WTC11 (cell line): ENCODE measurements at regions not wholly inside any gene's neighbourhood (a gene's known extent, or its start where the extent isn't known, plus 50 kb on each side); places are given as distances from the start of the nearest gene placed in this dataset.

Experiments used
- ATAC-seq: fragments of 200-7000 bp; cut with Tn5 transposase; 2 replicates; pipeline ENCODE4 v1.10.0; 2021; ENCODE audit warnings: mild to moderate bottlenecking, moderate library complexity
- CTCF ChIA-PET: fragments of 300-600 bp; sonication (Branson Sonifier 250); formaldehyde crosslinking; loops from one replicate; lab custom pipeline; 2021; ENCODE audit warnings: antibody characterized with exemption; lab: Charles Lee
- POLR2A ChIA-PET: fragments of 350-600 bp; sonication (Branson Sonifier 250); formaldehyde crosslinking; loops from one replicate; lab custom pipeline; 2021; ENCODE audit warnings: antibody characterized with exemption; lab: Charles Lee
- DNase-seq: peaks from one replicate; pipeline ENCODE4 v3.0.0; 2021; ENCODE audit warnings: low spot score
- H3K27ac Mint-ChIP-seq: 2 replicates; pipeline ENCODE4 v1.8.0; 2021; ENCODE audit warnings: mixed read lengths
- H3K27me3 Mint-ChIP-seq: 2 replicates; pipeline ENCODE4 v1.8.0; 2021; ENCODE audit warnings: low read depth, mild to moderate bottlenecking, moderate library complexity, mixed read lengths
- H3K36me3 Mint-ChIP-seq: 2 replicates; pipeline ENCODE4 v1.8.0; 2021; ENCODE audit warnings: mixed read lengths
- H3K4me1 Mint-ChIP-seq: 2 replicates; pipeline ENCODE4 v1.8.0; 2022; ENCODE audit warnings: mixed read lengths
- H3K4me3 Mint-ChIP-seq: 2 replicates; pipeline ENCODE4 v1.8.0; 2021; ENCODE audit warnings: mild to moderate bottlenecking, moderate library complexity, mixed read lengths
- H3K9me3 Mint-ChIP-seq: 2 replicates; pipeline ENCODE4 v1.8.0; 2021; ENCODE audit warnings: mixed read lengths
- CBFB ChIP-seq: sonication (generic); formaldehyde crosslinking; IDR thresholded peaks from 2 replicates; pipeline ENCODE4 v1.8.1; 2022; ENCODE audit warnings: mild to moderate bottlenecking, low read depth, missing genetic modification reagents
- CREB1 ChIP-seq: sonication (generic); formaldehyde crosslinking; IDR thresholded peaks from 2 replicates; pipeline ENCODE4 v1.8.0; 2023; ENCODE audit warnings: mild to moderate bottlenecking, missing genetic modification reagents
- E2F5 ChIP-seq: sonication (generic); formaldehyde crosslinking; IDR thresholded peaks from 2 replicates; pipeline ENCODE4 v1.8.1; 2022; ENCODE audit warnings: mild to moderate bottlenecking, moderate library complexity, missing genetic modification reagents
- ESRRA ChIP-seq: sonication (generic); formaldehyde crosslinking; IDR thresholded peaks from 2 replicates; pipeline ENCODE4 v1.8.1; 2022; ENCODE audit warnings: mild to moderate bottlenecking, missing genetic modification reagents, borderline replicate concordance
- ETV6 ChIP-seq: sonication (generic); formaldehyde crosslinking; IDR thresholded peaks from 2 replicates; pipeline ENCODE4 v1.8.1; 2022; ENCODE audit warnings: mild to moderate bottlenecking, missing genetic modification reagents
- FOXJ3 ChIP-seq: sonication (generic); formaldehyde crosslinking; IDR thresholded peaks from 2 replicates; pipeline ENCODE4 v1.9.0; 2021; ENCODE audit warnings: missing genetic modification reagents, mild to moderate bottlenecking, borderline replicate concordance
- FOXP1 ChIP-seq: sonication (generic); formaldehyde crosslinking; IDR thresholded peaks from 2 replicates; pipeline ENCODE4 v1.8.0; 2022; ENCODE audit warnings: missing genetic modification reagents, mild to moderate bottlenecking, moderate library complexity, borderline replicate concordance
- GABPB1 ChIP-seq: sonication (generic); formaldehyde crosslinking; IDR thresholded peaks from 2 replicates; pipeline ENCODE4 v1.8.1; 2023; ENCODE audit warnings: mild to moderate bottlenecking, missing genetic modification reagents
- GTF2I ChIP-seq: fragments of 250-450 bp; sonication (Bioruptor Pico); conservative IDR thresholded peaks from 2 replicates; pipeline ENCODE4 v1.4.0; 2021; ENCODE audit warnings: mild to moderate bottlenecking
- NR2C2 ChIP-seq: sonication (generic); formaldehyde crosslinking; IDR thresholded peaks from 2 replicates; pipeline ENCODE4 v1.8.0; 2022; ENCODE audit warnings: mild to moderate bottlenecking, missing genetic modification reagents
- NR3C1 ChIP-seq: sonication (generic); formaldehyde crosslinking; conservative IDR thresholded peaks from 2 replicates; pipeline ENCODE4 v1.8.1; 2023; ENCODE audit warnings: low read depth, mild to moderate bottlenecking, missing genetic modification reagents
- PREB ChIP-seq: sonication (generic); formaldehyde crosslinking; IDR thresholded peaks from 2 replicates; pipeline ENCODE4 v1.8.1; 2022; ENCODE audit warnings: mild to moderate bottlenecking, missing genetic modification reagents, moderate library complexity, borderline replicate concordance
- SMAD3 ChIP-seq: sonication (generic); formaldehyde crosslinking; IDR thresholded peaks from 2 replicates; pipeline ENCODE4 v1.8.0; 2022; ENCODE audit warnings: missing genetic modification reagents, mild to moderate bottlenecking, borderline replicate concordance
- STAT6 ChIP-seq: sonication (generic); formaldehyde crosslinking; conservative IDR thresholded peaks from 2 replicates; pipeline ENCODE4 v1.8.1; 2023; ENCODE audit warnings: mild to moderate bottlenecking, low read depth, missing genetic modification reagents, moderate library complexity
- TEAD4 ChIP-seq: sonication (generic); formaldehyde crosslinking; IDR thresholded peaks from 2 replicates; pipeline ENCODE4 v1.8.0; 2022; ENCODE audit warnings: mild to moderate bottlenecking, missing genetic modification reagents
- TP53 ChIP-seq: sonication (generic); formaldehyde crosslinking; IDR thresholded peaks from 2 replicates; pipeline ENCODE4 v1.8.1; 2023; ENCODE audit warnings: mild to moderate bottlenecking, missing genetic modification reagents
- USF1 ChIP-seq: sonication (generic); formaldehyde crosslinking; IDR thresholded peaks from 2 replicates; pipeline ENCODE4 v1.8.0; 2022; ENCODE audit warnings: mild to moderate bottlenecking, missing genetic modification reagents
- ZBTB21 ChIP-seq: sonication (generic); formaldehyde crosslinking; IDR thresholded peaks from 2 replicates; pipeline ENCODE4 v1.8.1; 2023; ENCODE audit warnings: mild to moderate bottlenecking, missing genetic modification reagents, borderline replicate concordance
- ZNF138 ChIP-seq: sonication (generic); formaldehyde crosslinking; conservative IDR thresholded peaks from 2 replicates; pipeline ENCODE4 v1.8.1; 2022; ENCODE audit warnings: mild to moderate bottlenecking, moderate library complexity, missing genetic modification reagents
- ZNF232 ChIP-seq: sonication (generic); formaldehyde crosslinking; IDR thresholded peaks from 2 replicates; pipeline ENCODE4 v1.8.0; 2022; ENCODE audit warnings: mild to moderate bottlenecking, missing genetic modification reagents
- TF ChIP-seq, protein P1 (sequence below): sonication (generic); formaldehyde crosslinking; conservative IDR thresholded peaks from 2 replicates; pipeline ENCODE4 v1.8.1; 2022; ENCODE audit warnings: mild to moderate bottlenecking, missing genetic modification reagents
- TF ChIP-seq, protein P2 (sequence below): sonication (generic); formaldehyde crosslinking; IDR thresholded peaks from 2 replicates; pipeline ENCODE4 v1.8.1; 2022; ENCODE audit warnings: low read depth, mild to moderate bottlenecking, moderate library complexity, missing genetic modification reagents, borderline replicate concordance
- TF ChIP-seq, protein P3 (sequence below): sonication (generic); formaldehyde crosslinking; IDR thresholded peaks from 2 replicates; pipeline ENCODE4 v1.8.1; 2022; ENCODE audit warnings: missing genetic modification reagents, borderline replicate concordance

DNA sequence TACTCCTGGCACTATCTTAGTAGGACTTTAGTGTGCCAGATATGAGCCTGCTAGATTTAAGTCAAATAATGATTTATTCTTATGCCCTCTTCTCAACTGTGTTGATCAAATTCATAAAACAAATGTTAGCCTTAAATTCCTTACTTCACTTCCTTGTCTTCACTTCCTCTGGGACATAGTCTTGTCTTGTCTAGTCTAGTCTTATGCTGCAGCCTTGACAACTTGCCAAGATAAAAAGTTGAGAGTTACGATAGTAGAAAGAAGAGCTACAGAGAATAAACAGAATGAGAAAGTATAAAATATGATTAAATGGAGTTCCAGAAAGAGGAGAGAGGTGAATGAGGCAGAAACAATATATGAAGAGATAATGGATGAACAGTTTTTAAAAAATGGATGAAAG, 378.1 kb downstream of the DAD1 start:
- Mint-ChIP-seq H3K27ac (no peak overlapping the region), H3K9me3 (peaks cover 9% of the 10 kb centered on the region), H3K4me3 (no peak overlapping the region), H3K27me3 (no peaks in the 10 kb centered on the region), H3K4me1 (no peaks in the 10 kb centered on the region), H3K36me3 (no peaks in the 10 kb centered on the region)
- ATAC-seq (no peak), DNase-seq (no peak)
- ChIA-PET POLR2A (no interaction called here), CTCF (no interaction called here)
- TF ChIP-seq CREB1 (no peak), GTF2I (CRISPR knock-in tag) (no peak), E2F5 (CRISPR knock-in tag) (no peak), TP53 (no peak), CBFB (CRISPR knock-in tag) (no peak), ZNF232 (CRISPR knock-in tag) (no peak), ZBTB21 (CRISPR knock-in tag) (no peak), ESRRA (no peak), ZNF138 (CRISPR knock-in tag) (no peak), FOXJ3 (CRISPR knock-in tag) (no peak), SMAD3 (CRISPR knock-in tag) (no peak)
- TF ChIP-seq, protein P1, sequence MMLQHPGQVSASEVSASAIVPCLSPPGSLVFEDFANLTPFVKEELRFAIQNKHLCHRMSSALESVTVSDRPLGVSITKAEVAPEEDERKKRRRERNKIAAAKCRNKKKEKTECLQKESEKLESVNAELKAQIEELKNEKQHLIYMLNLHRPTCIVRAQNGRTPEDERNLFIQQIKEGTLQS (CRISPR knock-in tag), result no peak
- TF ChIP-seq, protein P2, sequence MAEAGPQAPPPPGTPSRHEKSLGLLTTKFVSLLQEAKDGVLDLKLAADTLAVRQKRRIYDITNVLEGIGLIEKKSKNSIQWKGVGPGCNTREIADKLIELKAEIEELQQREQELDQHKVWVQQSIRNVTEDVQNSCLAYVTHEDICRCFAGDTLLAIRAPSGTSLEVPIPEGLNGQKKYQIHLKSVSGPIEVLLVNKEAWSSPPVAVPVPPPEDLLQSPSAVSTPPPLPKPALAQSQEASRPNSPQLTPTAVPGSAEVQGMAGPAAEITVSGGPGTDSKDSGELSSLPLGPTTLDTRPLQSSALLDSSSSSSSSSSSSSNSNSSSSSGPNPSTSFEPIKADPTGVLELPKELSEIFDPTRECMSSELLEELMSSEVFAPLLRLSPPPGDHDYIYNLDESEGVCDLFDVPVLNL (CRISPR knock-in tag), result no peak

DNA sequence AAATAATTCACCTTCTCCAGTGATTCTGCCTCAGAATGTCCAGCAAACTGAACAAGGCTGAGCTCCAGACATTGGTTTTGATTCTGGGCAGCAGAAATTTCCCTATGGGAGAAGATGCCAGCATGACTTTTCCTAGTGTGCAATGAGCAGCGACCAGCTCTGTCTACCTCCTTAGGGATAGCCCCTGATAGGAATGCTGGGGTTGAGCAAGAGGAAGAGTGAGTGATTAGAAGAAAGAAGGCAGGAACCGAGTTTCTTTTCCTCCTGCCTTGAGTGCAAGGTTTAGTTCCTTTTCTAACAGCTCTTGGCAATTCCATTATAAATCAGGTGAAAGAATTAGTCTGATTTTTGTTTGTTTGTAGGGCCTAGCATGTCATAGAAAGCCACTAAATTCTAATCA, 379.0 kb downstream of the DAD1 start:
- no peaks in the 10 kb centered on the region for H3K4me1 Mint-ChIP-seq

DNA sequence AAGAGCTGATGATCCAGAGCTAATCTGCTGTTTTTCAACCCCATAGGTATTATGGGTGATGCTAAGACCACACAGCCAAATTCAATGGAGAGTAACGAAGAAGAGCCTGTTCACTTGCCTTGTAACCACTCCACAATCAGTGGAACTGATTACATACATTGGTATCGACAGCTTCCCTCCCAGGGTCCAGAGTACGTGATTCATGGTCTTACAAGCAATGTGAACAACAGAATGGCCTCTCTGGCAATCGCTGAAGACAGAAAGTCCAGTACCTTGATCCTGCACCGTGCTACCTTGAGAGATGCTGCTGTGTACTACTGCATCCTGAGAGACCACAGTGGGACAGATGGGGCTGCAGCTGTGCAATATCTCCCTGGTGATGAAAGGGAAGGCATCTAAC, 386.0 kb downstream of the DAD1 start:
- no peak for DNase-seq
- ATAC-seq, result no peak
- H3K4me1 Mint-ChIP-seq, result no peaks in the 10 kb centered on the region
- H3K9me3 Mint-ChIP-seq, result peaks cover 29% of the 10 kb centered on the region
- no peak overlapping the region for H3K4me3 Mint-ChIP-seq
- peaks cover 17% of the 10 kb centered on the region for H3K36me3 Mint-ChIP-seq
- H3K27me3 Mint-ChIP-seq, result peaks cover 3% of the 10 kb centered on the region; the same call in 1 of the 2 replicates
- ChIA-PET CTCF (interaction anchor here (0.7 to 1.5 kb wide), 3 partner anchors 23 to 172 kb away, joined by 4 to 6 read pairs (median 4); no protein-coding TSS in a partner anchor), POLR2A (no interaction called here)
- H3K27ac Mint-ChIP-seq, result no peak overlapping the region
- TF ChIP-seq NR3C1, result no peak
- no peak for TF ChIP-seq FOXP1
- TF ChIP-seq USF1, result no peak
- TF ChIP-seq PREB (CRISPR knock-in tag), result no peak
- TF ChIP-seq, protein P3, sequence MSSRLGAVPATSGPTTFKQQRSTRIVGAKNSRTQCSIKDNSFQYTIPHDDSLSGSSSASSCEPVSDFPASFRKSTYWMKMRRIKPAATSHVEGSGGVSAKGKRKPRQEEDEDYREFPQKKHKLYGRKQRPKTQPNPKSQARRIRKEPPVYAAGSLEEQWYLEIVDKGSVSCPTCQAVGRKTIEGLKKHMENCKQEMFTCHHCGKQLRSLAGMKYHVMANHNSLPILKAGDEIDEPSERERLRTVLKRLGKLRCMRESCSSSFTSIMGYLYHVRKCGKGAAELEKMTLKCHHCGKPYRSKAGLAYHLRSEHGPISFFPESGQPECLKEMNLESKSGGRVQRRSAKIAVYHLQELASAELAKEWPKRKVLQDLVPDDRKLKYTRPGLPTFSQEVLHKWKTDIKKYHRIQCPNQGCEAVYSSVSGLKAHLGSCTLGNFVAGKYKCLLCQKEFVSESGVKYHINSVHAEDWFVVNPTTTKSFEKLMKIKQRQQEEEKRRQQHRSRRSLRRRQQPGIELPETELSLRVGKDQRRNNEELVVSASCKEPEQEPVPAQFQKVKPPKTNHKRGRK (CRISPR knock-in tag), result no peak

More for the DNA sequence above, 379.0 kb downstream of the DAD1 start:
- 0 out of 2 replicates have a peak, but pooled peaks cover 4% of the 10 kb centered on the region for H3K9me3 Mint-ChIP-seq
- no peak overlapping the region for H3K27ac Mint-ChIP-seq
- ATAC-seq (no peak), DNase-seq (no peak)
- H3K27me3 Mint-ChIP-seq, result no peaks in the 10 kb centered on the region
- H3K4me3 Mint-ChIP-seq, result no peak overlapping the region
- ChIA-PET CTCF (interaction anchor here (0.6 to 1.1 kb wide), 3 partner anchors 9 to 16 kb away, joined by 3 to 8 read pairs (median 3); no protein-coding TSS in a partner anchor), POLR2A (no interaction called here)
- H3K36me3 Mint-ChIP-seq, result no peaks in the 10 kb centered on the region
- TF ChIP-seq ETV6 (CRISPR knock-in tag) (no peak), NR2C2 (no peak), CREB1 (no peak), STAT6 (CRISPR knock-in tag) (no peak), GABPB1 (CRISPR knock-in tag) (no peak), TEAD4 (CRISPR knock-in tag) (no peak)
